GM12891 (cell line): ENCODE measurements at regions not wholly inside any gene's neighbourhood (a gene's known extent, or its start where the extent isn't known, plus 50 kb on each side); places are given as distances from the start of the nearest gene placed in this dataset.

Experiments used
- PAX5 ChIP-seq: IDR thresholded peaks from 2 replicates; pipeline ENCODE4 v1.6.1; 2011; ENCODE audit warnings: low read length, moderate library complexity, mild to moderate bottlenecking; ENCODE audit not compliant: insufficient read depth, severe bottlenecking
- POLR2A ChIP-seq: IDR thresholded peaks from 2 replicates; pipeline ENCODE4 v1.6.1; 2011; ENCODE audit warnings: low read depth, low read length, control low read depth
- POLR2AphosphoS5 ChIP-seq: IDR thresholded peaks from 2 replicates; pipeline ENCODE4 v1.6.1; 2011; ENCODE audit warnings: low read depth, low read length, control low read depth
- SPI1 ChIP-seq: IDR thresholded peaks from 2 replicates; pipeline ENCODE4 v1.6.1; 2011; ENCODE audit warnings: low read depth, low read length, control low read depth
- TAF1 ChIP-seq: IDR thresholded peaks from 2 replicates; pipeline ENCODE4 v1.6.1; 2011; ENCODE audit warnings: low read depth, low read length, control low read depth

- TF ChIP-seq POLR2AphosphoS5 = no peak
- no peak for TF ChIP-seq POLR2A
- no peak for TF ChIP-seq TAF1
- no peak for TF ChIP-seq SPI1
- TF ChIP-seq PAX5 = no peak
These were observed 371.7 kb downstream of the ANXA1 start for GRCh38 chr9:73523391-73523790.
